PC-3 (cell line): ENCODE measurements at regions not wholly inside any gene's neighbourhood (a gene's known extent, or its start where the extent isn't known, plus 50 kb on each side); places are given as distances from the start of the nearest gene placed in this dataset.

Experiments used
- ATAC-seq: fragments of 200-7000 bp; cut with Tn5 transposase; 2 replicates; pipeline ENCODE4 v1.9.1; 2020; ENCODE audit warnings: mild to moderate bottlenecking, moderate library complexity
- BruUV-seq: library from RNA; stranded (reverse); fragments of 400-500 nt; replicated peaks from 2 replicates; lab custom pipeline; 2021; lab: Mats Ljungman, UMichigan
- CTCF ChIA-PET: fragments of 300-600 bp; sonication (Branson Sonifier 250); formaldehyde crosslinking; loops from one replicate; lab custom pipeline; 2022; ENCODE audit warnings: antibody characterized with exemption; lab: Charles Lee
- POLR2A ChIA-PET: fragments of 300-600 bp; sonication (Branson Sonifier 250); formaldehyde crosslinking; loops from one replicate; lab custom pipeline; 2022; ENCODE audit warnings: antibody characterized with exemption; ENCODE audit not compliant: unreplicated experiment; lab: Charles Lee
- DNase-seq: peaks from one replicate; pipeline ENCODE4 v3.0.0-alpha.2; 2015
- H2AFZ ChIP-seq: fragments of 300-600 bp; sonication (generic); 2 replicates; pipeline ENCODE4 v1.6.0; 2016; ENCODE audit warnings: antibody characterized with exemption, low read length
- H3F3A ChIP-seq: fragments of 300-600 bp; sonication (generic); one replicate; pipeline ENCODE4 v1.6.0; 2017; ENCODE audit warnings: antibody characterized with exemption, low read length, control low read depth, mild to moderate bottlenecking; ENCODE audit not compliant: unreplicated experiment
- H3K27ac ChIP-seq: fragments of 300-600 bp; sonication (generic); 2 replicates; pipeline ENCODE4 v1.5.1; 2016; ENCODE audit warnings: mild to moderate bottlenecking, low read length
- H3K27me3 ChIP-seq: fragments of 300-600 bp; sonication (generic); 2 replicates; pipeline ENCODE4 v1.6.1; 2016; ENCODE audit warnings: low read length, mixed read lengths
- H3K36me3 ChIP-seq: fragments of 300-600 bp; sonication (generic); 2 replicates; pipeline ENCODE4 v1.6.1; 2016; ENCODE audit warnings: low read depth, mixed run types, low read length, mixed read lengths
- H3K4me1 ChIP-seq: fragments of 300-600 bp; sonication (generic); 2 replicates; pipeline ENCODE4 v1.5.1; 2016; ENCODE audit warnings: low read length; ENCODE audit not compliant: insufficient read depth
- H3K4me2 ChIP-seq: fragments of 300-600 bp; sonication (generic); 2 replicates; pipeline ENCODE4 v1.6.0; 2016; ENCODE audit warnings: low read length
- H3K4me3 ChIP-seq: fragments of 300-600 bp; sonication (generic); 2 replicates; pipeline ENCODE4 v1.5.1; 2016; ENCODE audit warnings: mild to moderate bottlenecking, low read length, mixed read lengths
- H3K79me2 ChIP-seq: fragments of 300-600 bp; sonication (generic); 2 replicates; pipeline ENCODE4 v1.6.1; 2017; ENCODE audit warnings: low read length, mixed read lengths
- H3K9ac ChIP-seq: fragments of 300-600 bp; sonication (generic); 2 replicates; pipeline ENCODE4 v1.6.0; 2016; ENCODE audit warnings: mild to moderate bottlenecking, low read length
- H3K9me2 ChIP-seq: fragments of 300-600 bp; sonication (generic); replicated peaks from 2 replicates; pipeline ENCODE4 v1.6.1; 2016; ENCODE audit warnings: mixed run types, low read length, mixed read lengths
- H3K9me3 ChIP-seq: fragments of 300-600 bp; sonication (generic); 2 replicates; pipeline ENCODE4 v1.6.1; 2016; ENCODE audit warnings: low read length, mixed read lengths
- H4K20me1 ChIP-seq: fragments of 300-600 bp; sonication (generic); 2 replicates; pipeline ENCODE4 v1.6.1; 2016; ENCODE audit warnings: low read length, mixed read lengths
- CTCF ChIP-seq: fragments of 300-600 bp; sonication (generic); conservative IDR thresholded peaks from 2 replicates; pipeline ENCODE4 v1.5.1; 2017; ENCODE audit warnings: antibody characterized with exemption, low read depth, mild to moderate bottlenecking, low read length
- EZH2 ChIP-seq: fragments of 300-600 bp; sonication (generic); IDR thresholded peaks from one replicate; pipeline ENCODE4 v1.6.1; 2017; ENCODE audit warnings: antibody characterized with exemption, mild to moderate bottlenecking, low read length; ENCODE audit not compliant: unreplicated experiment
- EZH2phosphoT487 ChIP-seq: fragments of 300-600 bp; sonication (generic); IDR thresholded peaks from 2 replicates; pipeline ENCODE4 v1.6.1; 2018; ENCODE audit warnings: mild to moderate bottlenecking, antibody characterized with exemption, low read length, borderline replicate concordance
- intact Hi-C: fragments of 100-400 bp; cut with micrococcal nuclease; formaldehyde crosslinking; loops from 2 replicates; pipeline ENCODE4 v1.9.0; 2023

DNA sequence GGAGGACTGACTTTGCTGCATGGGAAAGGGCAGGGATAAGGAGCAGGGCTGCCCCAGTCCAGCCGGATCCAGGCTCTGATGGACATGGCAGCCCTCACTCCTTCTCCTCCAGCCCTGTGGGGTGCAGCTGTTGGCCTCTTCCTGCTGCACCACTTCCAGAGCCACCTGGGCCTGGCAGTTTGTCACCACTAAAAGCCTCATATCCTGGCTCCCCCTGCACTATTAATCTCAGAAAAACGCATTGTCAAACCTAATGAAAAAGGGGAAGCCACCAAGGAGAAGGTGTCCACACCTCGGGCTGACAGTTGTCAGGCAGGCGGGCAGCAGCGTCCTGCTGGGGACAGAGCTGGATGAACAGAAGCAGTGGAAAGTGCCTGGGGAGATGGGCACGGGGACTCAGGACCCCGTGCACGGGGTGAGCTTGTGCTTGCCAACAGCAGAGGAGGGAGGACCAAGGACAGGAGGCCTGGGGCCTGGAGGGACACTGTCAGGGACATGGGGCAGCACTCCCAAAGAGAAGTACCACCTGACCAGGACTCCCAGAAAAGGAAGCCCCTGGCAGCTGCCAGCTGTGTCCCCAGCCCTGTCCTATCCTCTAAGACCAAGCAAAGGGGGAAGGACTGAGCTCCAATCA, 151.1 kb upstream of the TSHZ3 start:
- H3K9me2 ChIP-seq = no peaks in the 10 kb centered on the region
- H3K4me2 ChIP-seq = no peak overlapping the region
- H3K9me3 ChIP-seq = no peaks in the 10 kb centered on the region
- intact Hi-C loops = no loop called here
- ChIA-PET CTCF (no interaction called here), POLR2A (no interaction called here)
- H3K36me3 ChIP-seq = no peaks in the 10 kb centered on the region
- TF ChIP-seq CTCF = no peak
- no peak for TF ChIP-seq EZH2phosphoT487
- no peak for TF ChIP-seq EZH2
- no peaks in the 10 kb centered on the region for H4K20me1 ChIP-seq
- H3K4me3 ChIP-seq = no peak overlapping the region
- H2AFZ ChIP-seq = no peak overlapping the region
- no peaks in the 10 kb centered on the region for H3K27me3 ChIP-seq
- no peak for ATAC-seq
- no peaks in the 10 kb centered on the region for H3K79me2 ChIP-seq
- DNase-seq = no peak
- BruUV-seq = no TSS peak
- no peak overlapping the region for H3K27ac ChIP-seq
- H3F3A ChIP-seq = no peaks in the 10 kb centered on the region
- H3K4me1 ChIP-seq = no peaks in the 10 kb centered on the region
- H3K9ac ChIP-seq = no peak overlapping the region

- TF ChIP-seq EZH2 = no peak
- TF ChIP-seq EZH2phosphoT487 = no peak
- TF ChIP-seq CTCF = no peak
- DNase-seq = no peak
- no peak for ATAC-seq
- Histone ChIP-seq H3K9ac (no peak overlapping the region), H3F3A (no peaks in the 10 kb centered on the region), H3K27me3 (no peaks in the 10 kb centered on the region), H3K36me3 (no peaks in the 10 kb centered on the region), H3K27ac (no peak overlapping the region), H3K4me3 (no peak overlapping the region), H2AFZ (no peak overlapping the region), H3K9me2 (no peaks in the 10 kb centered on the region), H4K20me1 (no peaks in the 10 kb centered on the region), H3K4me2 (no peak overlapping the region), H3K4me1 (no peaks in the 10 kb centered on the region), H3K9me3 (no peaks in the 10 kb centered on the region), H3K79me2 (no peaks in the 10 kb centered on the region)
- intact Hi-C loops = no loop called here
- ChIA-PET CTCF (no interaction called here), POLR2A (no interaction called here)
- no TSS peak for BruUV-seq
These were observed 151.7 kb upstream of the TSHZ3 start for GRCh38 chr19:31500946-31501345.

DNA sequence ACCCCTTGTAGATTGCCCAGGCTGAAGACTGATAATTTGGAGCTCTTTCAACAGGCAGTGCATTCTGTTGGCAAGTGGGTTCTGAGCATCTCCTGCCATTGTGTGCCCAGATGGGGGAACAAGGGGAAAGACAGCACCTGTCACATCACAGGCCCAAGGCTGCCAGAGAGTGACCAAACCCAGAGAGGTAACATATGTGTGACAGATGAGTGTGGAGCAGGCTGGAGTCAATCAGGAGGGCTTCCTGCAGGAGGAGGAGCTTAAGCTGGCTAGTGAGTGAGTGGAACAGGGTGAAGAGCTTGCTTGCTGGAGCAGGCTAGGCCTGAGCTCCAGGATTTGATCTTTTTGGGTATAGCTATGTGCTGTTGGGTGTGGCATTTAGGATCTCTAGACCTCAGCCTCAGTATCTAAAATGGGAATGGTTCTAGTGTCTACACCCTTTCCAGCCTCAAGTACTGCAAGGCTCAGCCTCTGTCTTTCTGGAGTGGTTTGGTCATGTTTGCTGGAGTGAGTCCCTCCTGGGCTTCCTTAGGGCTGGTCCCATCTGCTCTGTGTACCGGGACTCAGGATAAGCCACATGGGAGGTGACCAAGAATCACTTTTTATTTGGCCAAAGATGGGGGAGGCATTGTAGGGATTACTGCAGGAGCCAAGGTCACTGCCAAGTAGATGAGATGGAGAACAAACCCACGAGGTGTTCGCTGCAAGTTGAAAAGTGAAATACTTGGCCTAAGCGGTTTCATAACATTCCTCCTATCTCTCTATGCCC, 152.4 kb upstream of the TSHZ3 start:
- no peak overlapping the region for H3K27ac ChIP-seq
- H3K79me2 ChIP-seq = no peaks in the 10 kb centered on the region
- no peak overlapping the region for H3K4me3 ChIP-seq
- H3K4me1 ChIP-seq = no peaks in the 10 kb centered on the region
- no peak for TF ChIP-seq CTCF
- TF ChIP-seq EZH2 = no peak
- TF ChIP-seq EZH2phosphoT487 = no peak
- intact Hi-C loops = no loop called here
- CTCF ChIA-PET = no interaction called here
- POLR2A ChIA-PET = no interaction called here
- H2AFZ ChIP-seq = no peak overlapping the region
- no TSS peak for BruUV-seq
- no peak overlapping the region for H3K9ac ChIP-seq
- no peak for DNase-seq
- H4K20me1 ChIP-seq = no peaks in the 10 kb centered on the region
- no peak for ATAC-seq
- no peaks in the 10 kb centered on the region for H3K9me2 ChIP-seq
- H3K36me3 ChIP-seq = no peaks in the 10 kb centered on the region
- no peaks in the 10 kb centered on the region for H3F3A ChIP-seq
- H3K27me3 ChIP-seq = no peaks in the 10 kb centered on the region
- no peak overlapping the region for H3K4me2 ChIP-seq
- H3K9me3 ChIP-seq = no peaks in the 10 kb centered on the region
